Right renal cortex interstitium (tissue), 3 donors: ENCODE measurements at regions not wholly inside any gene's neighbourhood (a gene's known extent, or its start where the extent isn't known, plus 50 kb on each side); places are given as distances from the start of the nearest gene placed in this dataset.

ENCODE experiments used
- DNase-seq, 3 donors: peaks; one replicate each; pipeline ENCODE4 v3.0.0-alpha.2; 2013; ENCODE audit warnings: low read depth in 3 of 3, low spot score in 2 of 3

DNA sequence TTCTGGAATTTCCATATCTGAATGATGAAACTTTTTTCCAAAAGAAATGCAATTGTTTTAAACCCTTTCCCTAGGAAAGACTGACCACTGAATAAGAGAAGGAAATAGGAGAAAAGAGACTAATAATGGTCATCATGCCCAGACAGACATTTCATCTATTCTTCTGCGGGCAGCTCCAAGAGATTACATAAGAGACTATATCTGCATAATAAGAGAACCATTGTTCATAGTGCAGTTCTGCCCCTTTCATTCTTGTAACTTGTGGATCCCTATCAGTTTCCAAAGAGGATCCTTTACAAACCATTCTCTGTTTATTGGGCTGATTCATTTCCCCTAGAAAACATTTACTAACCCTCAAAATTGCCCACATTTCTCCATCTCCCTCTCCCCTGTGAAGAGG is 197.8 kb downstream of the FSCB start:
- DNase-seq = no peak

DNA sequence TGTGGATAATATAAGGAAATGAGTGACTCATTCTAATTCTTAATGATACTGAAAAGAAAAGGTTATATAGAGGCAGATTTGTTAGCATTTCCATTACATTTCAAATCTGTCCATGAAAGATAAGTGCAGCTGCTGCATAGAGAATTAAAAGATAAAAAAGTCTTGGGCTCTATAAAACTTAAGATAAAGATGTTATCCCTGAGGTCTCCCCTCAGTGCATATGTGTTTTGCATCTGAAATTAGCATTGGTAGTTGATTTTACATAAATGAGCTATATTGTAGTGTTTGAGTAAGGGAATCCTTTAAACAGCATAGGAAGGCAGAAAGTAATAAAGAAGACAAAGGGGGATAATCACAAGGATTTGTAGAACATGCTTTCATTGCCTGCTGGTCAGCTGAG is 206.2 kb downstream of the FSCB start:
- no peak for DNase-seq

- peak in 1 of 3 donors; percentile 6 for DNase-seq
Observed at GRCh38 chr14:44297437-44297836, 209.6 kb downstream of the FSCB start.

- no peak for DNase-seq
Observed at GRCh38 chr14:44291366-44291915, 215.6 kb downstream of the FSCB start.

GRCh38 chr14:44287858-44288257 is 219.2 kb downstream of the FSCB start:
- no peak for DNase-seq

DNA sequence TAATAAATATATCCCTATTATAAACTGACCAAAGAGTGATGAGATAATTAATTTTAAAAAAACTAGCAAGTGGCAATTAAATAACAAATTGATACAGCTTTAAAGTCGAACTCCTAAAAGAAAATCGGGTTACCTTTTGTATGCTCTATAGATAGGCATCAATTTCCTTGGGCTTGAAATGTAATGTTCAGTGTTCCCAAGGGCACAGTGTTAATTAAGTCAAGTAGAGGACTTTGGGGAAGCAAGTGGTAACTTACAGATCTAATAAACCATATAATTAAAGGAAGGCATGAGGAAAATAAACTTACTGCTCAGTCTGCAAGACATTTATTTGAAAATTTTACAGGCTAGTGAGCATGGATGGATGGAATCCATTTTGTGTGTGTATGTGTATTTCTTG is 220.9 kb downstream of the FSCB start:
- DNase-seq = no peak

GRCh38 chr14:44283836-44284235 is 223.2 kb downstream of the FSCB start:
- no peak for DNase-seq

- no peak for DNase-seq
Observed at GRCh38 chr14:44279357-44279756, 227.7 kb downstream of the FSCB start.

- no peak for DNase-seq
Observed at GRCh38 chr14:44271637-44272036, 235.4 kb downstream of the FSCB start.

GRCh38 chr14:44271006-44271405 is 236.1 kb downstream of the FSCB start:
- no peak for DNase-seq

DNA sequence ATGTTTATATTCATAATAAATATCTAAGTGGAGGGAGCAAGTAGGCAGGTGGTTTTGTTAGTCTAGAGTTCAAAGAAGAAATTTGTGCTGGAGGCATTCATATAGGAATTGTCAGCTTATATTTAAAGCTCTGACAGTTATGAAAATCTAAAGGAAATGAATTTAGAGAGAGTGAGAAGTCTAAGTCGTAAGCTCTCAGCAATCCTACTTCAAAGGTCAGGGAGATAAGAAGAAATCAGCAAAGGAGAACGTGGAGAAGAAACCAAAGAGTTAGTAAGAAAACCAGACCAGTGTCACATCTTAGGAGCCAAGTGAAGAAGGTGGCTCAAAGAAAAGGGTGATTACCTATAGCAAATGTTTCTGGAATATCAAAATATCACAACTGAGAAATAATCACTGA is 241.8 kb downstream of the FSCB start:
- no peak for DNase-seq

DNA sequence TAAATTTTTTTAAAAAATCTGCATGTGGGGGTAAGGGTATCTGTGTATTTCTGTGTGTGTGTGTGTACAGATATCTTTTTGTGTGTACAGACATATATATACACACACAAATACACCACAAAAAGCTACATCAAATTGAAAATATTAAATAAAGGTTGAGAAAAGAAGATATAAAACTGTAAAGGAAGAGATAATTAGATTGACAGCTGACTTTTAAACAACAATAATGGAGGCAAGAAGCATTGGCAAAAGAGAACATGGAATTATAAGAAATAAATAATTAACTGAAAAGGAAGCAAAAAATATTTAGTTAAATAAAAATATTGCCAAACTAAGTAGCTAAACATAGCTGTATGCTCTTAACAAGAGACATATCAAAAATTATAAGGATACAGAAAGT is 291.4 kb downstream of the FSCB start:
- DNase-seq = no peak

DNA sequence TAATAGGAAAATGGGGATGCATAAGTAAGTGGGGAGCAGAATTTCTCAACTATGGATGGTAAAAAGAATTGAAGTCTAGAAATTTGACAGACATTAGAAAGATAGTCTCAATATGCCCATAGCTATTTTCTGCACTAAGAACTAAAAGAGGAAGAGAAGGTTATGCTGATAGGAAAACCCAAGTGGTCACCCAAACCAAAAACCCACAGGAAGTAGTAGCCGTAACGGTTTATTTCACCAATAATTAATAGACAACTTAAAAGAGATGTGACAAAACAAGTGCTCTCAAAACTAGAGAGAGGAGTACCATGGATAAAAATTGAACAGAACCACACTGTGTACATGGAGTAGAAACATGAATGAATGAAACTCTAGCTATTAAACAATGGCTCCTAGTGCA is 295.4 kb downstream of the FSCB start:
- no peak for DNase-seq

GRCh38 chr14:44204061-44204835 is 302.8 kb downstream of the FSCB start:
- DNase-seq = no peak

GRCh38 chr14:44180975-44181374 is 326.1 kb downstream of the FSCB start:
- DNase-seq = no peak

DNA sequence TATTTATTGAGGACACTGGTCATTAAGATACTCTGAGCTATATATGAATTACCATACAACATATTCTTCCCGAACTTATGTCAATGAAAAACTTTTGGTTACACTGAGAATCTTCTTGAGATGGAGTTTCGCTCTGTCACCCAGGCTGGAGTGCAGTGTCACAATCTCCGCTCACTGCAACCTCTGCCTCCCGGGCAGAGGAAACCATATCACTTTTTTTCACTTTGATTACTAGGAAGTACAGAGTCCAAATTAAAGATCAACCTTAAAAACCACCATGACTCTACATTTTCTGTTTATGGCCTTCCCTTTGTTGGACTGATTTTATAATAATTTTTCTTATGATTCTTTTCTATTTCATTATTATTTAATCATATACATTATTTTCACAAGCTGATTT is 336.5 kb downstream of the FSCB start:
- no peak for DNase-seq

DNA sequence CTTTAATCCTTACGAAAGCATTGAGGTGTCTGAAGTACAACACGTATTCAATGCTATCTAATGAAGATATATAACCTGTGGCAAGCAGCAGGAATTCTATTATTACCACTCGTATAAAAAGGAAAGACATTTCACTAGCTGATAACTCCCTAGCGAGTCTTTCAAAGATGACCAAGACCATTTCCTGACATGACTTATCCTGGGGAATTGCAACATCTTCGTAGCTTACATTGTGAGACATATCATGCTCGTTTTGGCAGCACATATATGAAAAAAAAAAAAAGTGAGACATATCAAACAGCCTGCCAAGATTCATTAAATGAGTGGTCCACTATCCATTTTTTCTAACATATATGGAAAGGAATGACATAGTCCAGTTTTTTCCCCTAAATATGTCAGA is 337.0 kb downstream of the FSCB start:
- DNase-seq = no peak

DNA sequence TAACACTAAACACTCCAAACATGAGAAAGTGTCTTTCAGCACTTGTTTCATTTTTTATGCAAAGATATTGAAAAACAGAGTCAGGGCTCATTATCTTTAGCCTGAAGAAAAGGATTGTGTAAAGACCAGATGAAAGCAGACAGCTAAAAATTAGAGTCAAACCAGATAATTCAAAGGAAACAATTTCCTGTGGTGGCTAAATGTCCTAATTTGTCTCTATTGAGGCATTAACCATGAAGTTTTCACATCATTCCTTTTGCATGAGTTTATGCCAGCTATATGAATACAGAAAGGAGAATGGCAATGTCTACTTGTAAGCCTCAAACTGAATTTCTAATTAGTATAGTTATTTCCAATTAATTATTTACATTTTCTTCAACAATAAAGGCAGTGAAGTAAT is 338.5 kb downstream of the FSCB start:
- DNase-seq = no peak

- no peak for DNase-seq
Observed at GRCh38 chr14:44166611-44167010, 340.5 kb downstream of the FSCB start.

- no peak for DNase-seq
Observed at GRCh38 chr14:44165936-44166335, 341.1 kb downstream of the FSCB start.

DNA sequence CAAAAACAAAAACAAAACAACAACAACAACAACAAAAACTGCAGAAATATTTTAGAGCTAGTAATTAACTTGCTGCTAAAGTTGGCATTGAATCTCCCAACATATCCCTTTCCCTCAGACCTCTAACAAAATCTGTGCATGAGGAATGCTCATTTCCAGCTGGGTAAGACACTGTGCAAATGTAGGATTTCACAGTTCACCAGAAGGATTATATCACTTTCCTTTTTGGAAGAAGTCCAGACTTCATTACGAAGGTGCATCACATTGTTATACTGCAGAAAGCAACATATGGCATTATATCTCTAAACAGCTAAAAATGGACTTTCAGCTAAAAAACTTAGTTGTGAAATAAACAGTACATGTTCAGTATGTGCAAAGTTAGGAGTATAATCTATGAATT is 341.8 kb downstream of the FSCB start:
- DNase-seq = no peak

DNA sequence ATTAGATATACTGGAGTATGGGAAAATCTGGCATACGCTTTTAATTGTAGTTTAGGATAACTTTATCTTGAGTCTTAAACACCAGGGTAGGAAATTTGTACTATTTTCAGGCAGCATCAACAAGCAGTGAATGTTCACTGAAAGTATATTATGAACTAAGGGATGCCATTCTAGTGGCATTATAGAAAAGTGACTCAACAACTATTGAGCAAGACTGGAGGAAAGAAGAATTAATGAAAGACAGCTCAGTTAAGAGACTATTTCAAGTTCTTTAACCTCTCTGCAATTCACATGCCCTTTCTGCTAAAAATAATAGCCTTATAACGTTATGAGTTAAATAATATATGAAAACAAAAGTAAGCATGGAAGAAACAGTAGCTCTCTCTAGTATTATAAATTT is 343.1 kb downstream of the FSCB start:
- no peak for DNase-seq

GRCh38 chr14:44162197-44162596 is 344.9 kb downstream of the FSCB start:
- no peak for DNase-seq
